ENCODE measurements at regions not wholly inside any gene's neighbourhood (a gene's known extent, or its start where the extent isn't known, plus 50 kb on each side); places are given as distances from the start of the nearest gene placed in this dataset.

- Histone ChIP-seq H3K4me3 (ENCODE audit: low read depth, low read length) (no peak overlapping the region), H3K36me3 (ENCODE audit: control insufficient read depth, insufficient read depth, low read length) (no peaks in the 10 kb centered on the region)
- TF ChIP-seq CTCF (IDR thresholded peaks at IDR 0.05; ENCODE audit: insufficient read depth, low read length, poor library complexity, severe bottlenecking) = no peak
These were observed 63.5 kb upstream of the PJA1 start for GRCh38 chrX:69228732-69229131.

GRCh38 chrX:69226459-69227158 is 61.4 kb upstream of the PJA1 start:
- Histone ChIP-seq H3K4me3 (ENCODE audit: low read depth, low read length) (no peak overlapping the region), H3K27me3 (ENCODE audit: control insufficient read depth, insufficient read depth, low read length) (no peaks in the 10 kb centered on the region), H3K36me3 (ENCODE audit: control insufficient read depth, insufficient read depth, low read length) (no peaks in the 10 kb centered on the region)
- no peak for TF ChIP-seq CTCF (IDR thresholded peaks at IDR 0.05; ENCODE audit: insufficient read depth, low read length, poor library complexity, severe bottlenecking)
- no peak for DNase-seq (ENCODE audit: low read depth)

More at GRCh38 chrX:69228732-69229131, 63.5 kb upstream of the PJA1 start:
- H3K27me3 ChIP-seq (ENCODE audit: control insufficient read depth, insufficient read depth, low read length) = no peaks in the 10 kb centered on the region
- no peak for DNase-seq (ENCODE audit: low read depth)

GRCh38 chrX:69222103-69223090 is 57.1 kb upstream of the PJA1 start:
- no peaks in the 10 kb centered on the region for H3K36me3 ChIP-seq (ENCODE audit: control insufficient read depth, insufficient read depth, low read length)
- peaks cover 2% of the 10 kb centered on the region for H3K27me3 ChIP-seq (ENCODE audit: control insufficient read depth, insufficient read depth, low read length)
- DNase-seq (ENCODE audit: low read depth) = peak; percentile 2
- H3K4me3 ChIP-seq (ENCODE audit: low read depth, low read length) = no peak overlapping the region
- peak; percentile 66 for TF ChIP-seq CTCF (IDR thresholded peaks at IDR 0.05; ENCODE audit: insufficient read depth, low read length, poor library complexity, severe bottlenecking)

GRCh38 chrX:69221239-69222102 is 56.2 kb upstream of the PJA1 start:
- no peak overlapping the region for H3K4me3 ChIP-seq (ENCODE audit: low read depth, low read length)
- no peak for TF ChIP-seq CTCF (IDR thresholded peaks at IDR 0.05; ENCODE audit: insufficient read depth, low read length, poor library complexity, severe bottlenecking)
- no peaks in the 10 kb centered on the region for H3K36me3 ChIP-seq (ENCODE audit: control insufficient read depth, insufficient read depth, low read length)
- peaks cover 2% of the 10 kb centered on the region for H3K27me3 ChIP-seq (ENCODE audit: control insufficient read depth, insufficient read depth, low read length)
- no peak for DNase-seq (ENCODE audit: low read depth)

GRCh38 chrX:69218407-69218997 is 53.2 kb upstream of the PJA1 start:
- no peaks in the 10 kb centered on the region for H3K36me3 ChIP-seq (ENCODE audit: control insufficient read depth, insufficient read depth, low read length)
- H3K27me3 ChIP-seq (ENCODE audit: control insufficient read depth, insufficient read depth, low read length) = peaks cover 2% of the 10 kb centered on the region
- DNase-seq (ENCODE audit: low read depth) = no peak
- TF ChIP-seq CTCF (IDR thresholded peaks at IDR 0.05; ENCODE audit: insufficient read depth, low read length, poor library complexity, severe bottlenecking) = no peak
- no peak overlapping the region for H3K4me3 ChIP-seq (ENCODE audit: low read depth, low read length)
